ENCODE measurements at regions not wholly inside any gene's neighbourhood (a gene's known extent, or its start where the extent isn't known, plus 50 kb on each side); places are given as distances from the start of the nearest gene placed in this dataset.

GRCh38 chr2:125310657-125311364, 1285.7 kb downstream of the CNTNAP5 start:
- Histone ChIP-seq H3K4me1 (no peaks in the 10 kb centered on the region), H3K4me3 (no peak overlapping the region), H3K36me3 (no peaks in the 10 kb centered on the region), H3K9me3 (no peaks in the 10 kb centered on the region), H3K27ac (no peak overlapping the region), H3K27me3 (no peaks in the 10 kb centered on the region)
- ATAC-seq (ENCODE audit: low FRiP score in 2 of 2) (no peak), DNase-seq (no peak)
- no peak for TF ChIP-seq EP300 (IDR thresholded peaks at IDR 0.05)
- TF ChIP-seq CTCF (IDR thresholded peaks at IDR 0.05) = no peak
- no peak for TF ChIP-seq POLR2A (IDR thresholded peaks at IDR 0.05)
- TF ChIP-seq POLR2AphosphoS5 (IDR thresholded peaks at IDR 0.05) = no peak
- WGBS, 2 donors = 59 to 66% methylated on average over 6 of the region's 6 CpGs

GRCh38 chr2:125312342-125312741, 1287.3 kb downstream of the CNTNAP5 start:
- H3K36me3 ChIP-seq = no peaks in the 10 kb centered on the region
- no peaks in the 10 kb centered on the region for H3K4me1 ChIP-seq
- ATAC-seq (ENCODE audit: low FRiP score in 2 of 2) (no peak), DNase-seq (peak in 1 of 2 donors; percentile 62)
- H3K4me3 ChIP-seq = no peak overlapping the region
- no peak overlapping the region for H3K27ac ChIP-seq
- no peaks in the 10 kb centered on the region for H3K27me3 ChIP-seq
- no peaks in the 10 kb centered on the region for H3K9me3 ChIP-seq
- WGBS, 2 donors = 94 to 95% methylated on average over 17 of the region's 17 CpGs
- TF ChIP-seq EP300 (IDR thresholded peaks at IDR 0.05) (no peak), CTCF (IDR thresholded peaks at IDR 0.05) (no peak), POLR2AphosphoS5 (IDR thresholded peaks at IDR 0.05) (no peak), POLR2A (IDR thresholded peaks at IDR 0.05) (no peak)

GRCh38 chr2:125313806-125314205, 1288.7 kb downstream of the CNTNAP5 start:
- no peak overlapping the region for H3K27ac ChIP-seq
- 56 to 77% methylated on average over 1 of the region's 1 CpG for WGBS, 2 donors
- H3K9me3 ChIP-seq = no peaks in the 10 kb centered on the region
- no peaks in the 10 kb centered on the region for H3K27me3 ChIP-seq
- H3K36me3 ChIP-seq = no peaks in the 10 kb centered on the region
- DNase-seq (no peak), ATAC-seq (ENCODE audit: low FRiP score in 2 of 2) (peak in 1 of 2 donors; percentile 54)
- H3K4me3 ChIP-seq = no peak overlapping the region
- TF ChIP-seq POLR2A (IDR thresholded peaks at IDR 0.05) = no peak
- TF ChIP-seq POLR2AphosphoS5 (IDR thresholded peaks at IDR 0.05) = no peak
- no peak for TF ChIP-seq CTCF (IDR thresholded peaks at IDR 0.05)
- TF ChIP-seq EP300 (IDR thresholded peaks at IDR 0.05) = no peak
- H3K4me1 ChIP-seq = no peaks in the 10 kb centered on the region

GRCh38 chr2:125318740-125319139, 1293.7 kb downstream of the CNTNAP5 start:
- no peaks in the 10 kb centered on the region for H3K9me3 ChIP-seq
- TF ChIP-seq POLR2A (IDR thresholded peaks at IDR 0.05) (no peak), EP300 (IDR thresholded peaks at IDR 0.05) (no peak), CTCF (IDR thresholded peaks at IDR 0.05) (no peak), POLR2AphosphoS5 (IDR thresholded peaks at IDR 0.05) (no peak)
- H3K27ac ChIP-seq = no peak overlapping the region
- no peaks in the 10 kb centered on the region for H3K36me3 ChIP-seq
- 85 to 94% methylated on average over 2 of the region's 2 CpGs for WGBS, 2 donors
- peak in 1 of 2 donors; percentile 53 for ATAC-seq (ENCODE audit: low FRiP score in 2 of 2)
- DNase-seq = no peak
- H3K4me3 ChIP-seq = no peak overlapping the region
- H3K4me1 ChIP-seq = no peaks in the 10 kb centered on the region
- H3K27me3 ChIP-seq = no peaks in the 10 kb centered on the region

- no peak for ATAC-seq (ENCODE audit: low FRiP score in 2 of 2)
- Histone ChIP-seq H3K9me3 (no peaks in the 10 kb centered on the region), H3K4me1 (no peaks in the 10 kb centered on the region), H3K27ac (no peak overlapping the region), H3K36me3 (no peaks in the 10 kb centered on the region), H3K27me3 (no peaks in the 10 kb centered on the region), H3K4me3 (no peak overlapping the region)
- DNase-seq = no peak
- TF ChIP-seq EP300 (IDR thresholded peaks at IDR 0.05) (no peak), POLR2A (IDR thresholded peaks at IDR 0.05) (no peak), POLR2AphosphoS5 (IDR thresholded peaks at IDR 0.05) (no peak), CTCF (IDR thresholded peaks at IDR 0.05) (no peak)
Observed at GRCh38 chr2:125324273-125324672, 1299.2 kb downstream of the CNTNAP5 start.
